ENCODE measurements at regions not wholly inside any gene's neighbourhood (a gene's known extent, or its start where the extent isn't known, plus 50 kb on each side); places are given as distances from the start of the nearest gene placed in this dataset.
A peak's percentile ranks its signal among the peaks of the same experiment; 100 is the strongest.
"Not testable (repeated sequence)": the region's sequence is repeated elsewhere in the genome, so short reads cannot be mapped to it uniquely, and the experiment has no call there.

GRCh38 chr20:53748176-53748575, 154.5 kb upstream of the ZNF217 start:
- DNase-seq (ENCODE audit: low spot score), result no peak

GRCh38 chr20:53743607-53744260, 150.1 kb upstream of the ZNF217 start:
- no peak for DNase-seq (ENCODE audit: low spot score)

GRCh38 chr20:53742685-53743081, 149.0 kb upstream of the ZNF217 start:
- DNase-seq (ENCODE audit: low spot score), result no peak

- no peak for DNase-seq (ENCODE audit: low spot score)
These were observed 148.0 kb upstream of the ZNF217 start for GRCh38 chr20:53741726-53742028.

GRCh38 chr20:53739799-53740785, 146.5 kb upstream of the ZNF217 start:
- no peak for DNase-seq (ENCODE audit: low spot score)

- no peak for DNase-seq (ENCODE audit: low spot score)
These were observed 145.5 kb upstream of the ZNF217 start for GRCh38 chr20:53738945-53739798.

GRCh38 chr20:53738039-53738944, 144.7 kb upstream of the ZNF217 start:
- DNase-seq (ENCODE audit: low spot score), result no peak

GRCh38 chr20:53737396-53738038, 143.9 kb upstream of the ZNF217 start:
- no peak for DNase-seq (ENCODE audit: low spot score)

GRCh38 chr20:53736757-53737395, 143.2 kb upstream of the ZNF217 start:
- no peak for DNase-seq (ENCODE audit: low spot score)

- no peak for DNase-seq (ENCODE audit: low spot score)
These were observed 142.6 kb upstream of the ZNF217 start for GRCh38 chr20:53736122-53736756.

- peak; percentile 73 for DNase-seq (ENCODE audit: low spot score)
These were observed 142.0 kb upstream of the ZNF217 start for GRCh38 chr20:53735536-53736050.

GRCh38 chr20:53734006-53734688, 140.5 kb upstream of the ZNF217 start:
- no peak for DNase-seq (ENCODE audit: low spot score)

- no peak for DNase-seq (ENCODE audit: low spot score)
These were observed 138.0 kb upstream of the ZNF217 start for GRCh38 chr20:53731595-53731994.

GRCh38 chr20:53728359-53728758, 134.7 kb upstream of the ZNF217 start:
- no peak for DNase-seq (ENCODE audit: low spot score)

- DNase-seq (ENCODE audit: low spot score), result not testable (repeated sequence)
These were observed 133.6 kb upstream of the ZNF217 start for GRCh38 chr20:53727239-53727638.

- no peak for DNase-seq (ENCODE audit: low spot score)
These were observed 131.9 kb upstream of the ZNF217 start for GRCh38 chr20:53725575-53725970.

- no peak for DNase-seq (ENCODE audit: low spot score)
These were observed 130.0 kb upstream of the ZNF217 start for GRCh38 chr20:53723621-53724020.

- DNase-seq (ENCODE audit: low spot score), result no peak
These were observed 129.4 kb upstream of the ZNF217 start for GRCh38 chr20:53723045-53723444.

GRCh38 chr20:53722515-53723036, 128.9 kb upstream of the ZNF217 start:
- no peak for DNase-seq (ENCODE audit: low spot score)

All from hepatic stellate cell (primary cell).